HG02642 (cell line): ENCODE measurements at regions not wholly inside any gene's neighbourhood (a gene's known extent, or its start where the extent isn't known, plus 50 kb on each side); places are given as distances from the start of the nearest gene placed in this dataset.
"Not testable (repeated sequence)": the region's sequence is repeated elsewhere in the genome, so short reads cannot be mapped to it uniquely, and the experiment has no call there.

Experiments
- ATAC-seq: cut with Tn5 transposase; IDR thresholded peaks from one replicate; pipeline ENCODE4 v1.9.1; 2021; ENCODE audit warnings: mild to moderate bottlenecking; ENCODE audit not compliant: unreplicated experiment, poor library complexity

DNA sequence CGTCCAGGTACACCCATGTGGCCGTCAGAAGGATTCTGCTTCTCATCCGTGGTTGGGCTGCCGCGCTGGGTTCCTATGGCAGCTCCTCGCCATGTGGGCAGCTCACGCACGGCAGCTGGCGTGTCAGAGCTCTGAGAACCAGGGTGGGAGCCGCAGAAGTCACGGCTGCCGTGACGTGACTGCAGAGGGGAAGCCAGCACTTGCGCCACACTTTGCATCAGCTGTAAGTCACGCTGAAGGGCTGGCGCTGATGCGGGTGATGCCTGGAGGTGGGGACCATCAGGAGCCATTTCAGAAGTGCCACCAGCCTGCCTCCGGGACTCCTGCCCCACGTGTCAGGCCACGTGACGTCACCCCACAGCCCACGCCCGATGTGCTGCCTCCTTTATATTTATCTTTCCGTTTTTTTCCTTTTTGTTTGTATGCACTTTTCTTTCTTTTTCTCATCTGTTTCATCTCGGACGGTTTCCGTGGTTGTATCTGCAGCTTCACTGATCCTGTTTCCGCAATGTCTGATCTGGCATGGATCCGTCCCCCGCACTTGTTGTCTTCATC, 133.2 kb downstream of the IGLL1 start:
- no peak for ATAC-seq

DNA sequence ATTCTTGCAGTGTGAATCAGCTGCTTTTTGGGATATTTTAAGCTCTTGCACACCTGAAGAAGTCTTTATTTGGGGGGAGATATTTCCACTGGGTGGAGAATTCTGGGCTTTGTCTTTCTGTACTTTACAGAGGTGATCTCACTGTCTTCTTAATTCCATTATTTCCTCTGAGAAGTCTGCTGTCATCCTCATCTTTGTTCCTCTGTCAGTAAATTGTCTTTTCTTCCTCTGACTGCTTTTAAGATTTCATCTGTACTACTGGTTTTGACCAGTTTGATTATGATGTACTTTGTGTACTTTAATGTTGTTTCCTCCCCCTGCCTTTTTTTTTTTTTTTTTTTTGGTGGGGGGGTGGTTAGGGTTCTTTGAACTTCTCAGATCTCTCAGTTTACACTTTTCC, 133.9 kb downstream of the IGLL1 start:
- ATAC-seq: not testable (repeated sequence)

DNA sequence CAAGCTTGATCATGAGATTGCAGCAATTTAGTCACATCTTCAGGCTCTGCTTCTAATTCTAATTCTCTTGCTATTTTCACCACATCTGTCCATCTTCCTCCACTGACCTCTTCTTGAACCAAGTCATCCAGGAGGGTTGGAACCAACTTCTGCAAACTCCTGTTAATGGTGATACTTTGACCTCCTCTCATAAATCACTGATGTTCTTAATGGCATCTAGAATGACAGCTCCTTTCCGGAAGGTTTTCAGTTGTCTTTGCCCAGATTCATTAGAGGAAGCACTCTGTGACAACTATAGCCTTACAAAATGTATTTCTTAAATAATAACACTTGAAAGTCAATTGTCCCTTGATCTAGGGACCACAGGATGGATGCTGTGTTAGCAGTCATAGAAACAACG, 136.2 kb downstream of the IGLL1 start:
- not testable (repeated sequence) for ATAC-seq

DNA sequence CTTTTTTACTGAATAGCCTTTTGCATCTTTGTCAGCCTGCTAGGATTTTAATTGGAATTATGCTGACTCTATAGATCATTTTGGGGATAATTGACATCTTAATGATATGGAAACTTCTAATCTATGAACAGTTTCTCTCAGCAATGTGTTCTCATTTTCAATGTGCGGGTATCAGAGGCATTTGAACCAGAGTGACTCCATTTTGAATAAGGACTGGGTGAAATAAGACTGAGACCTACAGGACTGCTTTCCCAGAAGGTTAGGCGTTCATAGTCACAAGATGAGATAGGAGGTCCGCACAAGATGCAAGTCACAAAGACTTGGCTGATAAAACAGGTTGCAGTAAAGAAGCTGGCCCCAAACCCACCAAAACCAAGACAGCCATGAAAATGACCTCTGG, 140.5 kb downstream of the IGLL1 start:
- ATAC-seq: not testable (repeated sequence)

DNA sequence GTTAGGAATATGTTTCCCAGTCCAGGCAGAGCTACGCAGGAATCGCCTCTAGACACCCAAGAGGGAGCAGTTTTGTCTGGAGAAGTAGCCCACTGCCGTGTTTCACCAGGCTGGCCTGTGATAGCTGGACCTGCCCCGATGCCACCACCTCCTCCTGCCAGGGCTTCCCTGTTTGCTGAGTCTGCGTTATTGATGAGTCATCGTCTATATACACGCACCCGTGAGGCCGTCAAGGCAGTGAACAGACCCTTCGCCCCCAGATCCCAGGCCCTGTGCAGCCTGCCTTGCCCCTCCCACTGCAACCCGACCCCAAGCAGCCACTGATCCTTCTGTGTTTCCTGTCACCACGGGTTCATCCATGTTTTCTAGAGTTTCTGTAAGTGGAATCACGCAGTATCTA, 141.9 kb downstream of the IGLL1 start:
- ATAC-seq: no peak

DNA sequence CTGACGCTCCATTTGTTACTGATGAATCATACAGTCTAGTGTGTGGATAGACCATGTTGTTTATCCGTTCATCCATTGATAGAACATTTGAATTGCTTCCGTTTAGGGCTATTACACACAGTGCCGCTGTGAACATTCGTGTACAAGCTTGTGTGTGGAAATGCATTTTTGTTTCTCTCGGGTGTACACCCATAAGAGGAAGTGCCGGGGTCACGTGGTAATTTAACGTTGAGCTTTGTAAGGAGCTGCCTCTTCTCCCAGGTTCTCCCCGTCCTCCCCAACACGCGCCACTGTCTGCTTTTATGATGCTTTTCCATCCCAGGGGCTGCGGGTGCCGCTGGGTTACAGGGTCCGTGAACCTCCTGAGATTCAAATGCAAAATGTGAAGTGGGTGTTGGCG, 142.3 kb downstream of the IGLL1 start:
- no peak for ATAC-seq

DNA sequence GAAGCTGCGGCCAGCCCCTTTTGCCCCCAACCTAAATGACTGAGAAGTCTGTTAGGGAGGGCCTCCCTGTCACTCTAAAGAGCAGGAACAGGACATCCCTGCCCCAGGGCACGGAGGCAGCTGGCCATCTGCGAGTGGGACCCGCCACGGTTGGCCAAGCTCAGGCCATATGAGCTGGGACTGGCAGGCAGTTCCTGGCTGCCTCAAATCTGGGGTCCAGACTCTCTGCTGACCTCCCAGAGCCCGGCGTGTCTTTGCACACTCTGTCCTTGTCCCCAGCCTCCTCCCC, 143.0 kb downstream of the IGLL1 start:
- not testable (repeated sequence) for ATAC-seq

DNA sequence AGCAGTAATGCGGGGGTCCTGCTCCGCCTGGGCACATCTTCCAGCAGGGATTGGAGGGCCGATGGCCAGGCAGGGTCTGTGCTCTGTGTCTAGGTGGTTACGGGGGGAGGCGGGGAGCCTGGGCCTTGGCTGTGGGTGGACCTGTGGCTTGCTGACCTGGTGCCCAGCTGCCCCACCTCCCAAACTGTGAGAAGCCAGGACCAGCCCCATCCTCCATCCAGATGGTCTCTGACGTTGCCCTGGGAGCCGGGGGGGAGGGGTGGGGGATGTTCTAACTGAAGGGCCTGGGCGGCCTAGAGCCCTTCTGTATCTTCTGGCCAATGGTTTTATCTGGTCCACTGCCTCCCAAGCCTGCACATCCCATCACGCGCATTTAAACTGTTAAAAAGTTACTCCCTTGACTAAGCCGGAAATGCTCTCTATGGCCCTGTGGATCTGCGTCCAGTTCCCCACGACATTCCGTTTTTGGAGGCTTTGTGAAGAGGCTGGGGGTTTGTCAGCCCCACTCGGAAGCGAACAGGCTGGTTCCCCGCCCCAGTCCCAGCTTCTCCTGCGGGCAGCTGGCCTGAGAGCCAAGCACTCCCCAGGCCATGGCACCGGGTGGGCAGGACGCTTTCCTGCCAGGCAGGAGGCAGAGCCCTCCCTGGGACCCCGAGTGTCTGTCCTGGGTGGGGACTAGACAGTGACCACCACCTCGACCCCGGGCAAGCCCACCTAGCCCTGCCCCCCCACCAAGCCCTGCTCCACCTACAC, 143.6 kb downstream of the IGLL1 start:
- not testable (repeated sequence) for ATAC-seq

DNA sequence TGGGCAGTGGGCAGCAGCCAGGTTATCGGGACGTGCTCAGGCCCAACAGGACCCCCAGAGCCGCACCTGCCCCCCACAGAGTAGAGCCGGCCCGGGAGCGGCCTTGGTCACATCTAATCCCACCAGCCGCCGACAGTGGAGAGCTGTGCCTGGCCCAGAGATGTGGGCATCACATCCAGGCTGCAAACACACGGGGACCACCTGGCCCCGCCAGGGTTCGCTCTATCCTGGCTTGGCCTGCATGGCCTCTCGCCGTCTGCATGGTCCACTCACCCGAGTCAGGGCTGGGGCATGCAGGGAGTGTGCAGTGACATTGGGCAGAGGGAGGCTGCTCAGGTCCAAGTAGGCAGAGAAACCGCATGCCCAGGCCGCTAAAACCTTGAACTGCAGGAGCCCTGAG, 144.9 kb downstream of the IGLL1 start:
- not testable (repeated sequence) for ATAC-seq

DNA sequence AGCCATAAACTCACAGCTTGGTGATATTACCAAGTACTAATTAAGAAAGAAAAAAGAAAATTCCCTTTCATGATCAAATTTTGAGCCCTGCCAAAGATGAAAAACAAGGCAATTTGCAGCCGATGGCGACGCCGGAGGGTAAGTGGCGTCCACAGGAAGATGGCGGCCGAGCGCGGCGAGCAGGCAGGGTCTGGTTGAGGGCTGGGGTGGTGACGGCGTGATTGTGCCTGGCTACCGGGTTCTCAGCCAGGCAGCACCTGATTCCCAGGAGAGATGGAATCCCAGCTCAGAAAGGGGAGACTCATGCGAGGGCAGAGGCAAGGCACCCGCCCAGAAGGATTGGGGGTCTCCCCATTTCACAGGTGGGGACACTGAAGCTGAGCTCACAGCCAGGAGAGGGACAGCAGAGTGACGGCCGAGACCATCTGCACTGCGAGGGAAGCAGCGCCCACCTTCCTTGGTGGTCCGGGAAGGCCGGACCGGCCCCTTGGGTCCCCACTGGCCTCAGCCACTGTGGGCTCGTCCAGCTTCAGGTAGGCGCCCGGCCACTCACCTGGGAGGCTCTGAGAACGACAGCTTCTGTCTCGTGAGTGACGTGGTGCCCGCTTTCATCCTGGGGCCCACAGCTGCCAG, 145.8 kb downstream of the IGLL1 start:
- not testable (repeated sequence) for ATAC-seq

DNA sequence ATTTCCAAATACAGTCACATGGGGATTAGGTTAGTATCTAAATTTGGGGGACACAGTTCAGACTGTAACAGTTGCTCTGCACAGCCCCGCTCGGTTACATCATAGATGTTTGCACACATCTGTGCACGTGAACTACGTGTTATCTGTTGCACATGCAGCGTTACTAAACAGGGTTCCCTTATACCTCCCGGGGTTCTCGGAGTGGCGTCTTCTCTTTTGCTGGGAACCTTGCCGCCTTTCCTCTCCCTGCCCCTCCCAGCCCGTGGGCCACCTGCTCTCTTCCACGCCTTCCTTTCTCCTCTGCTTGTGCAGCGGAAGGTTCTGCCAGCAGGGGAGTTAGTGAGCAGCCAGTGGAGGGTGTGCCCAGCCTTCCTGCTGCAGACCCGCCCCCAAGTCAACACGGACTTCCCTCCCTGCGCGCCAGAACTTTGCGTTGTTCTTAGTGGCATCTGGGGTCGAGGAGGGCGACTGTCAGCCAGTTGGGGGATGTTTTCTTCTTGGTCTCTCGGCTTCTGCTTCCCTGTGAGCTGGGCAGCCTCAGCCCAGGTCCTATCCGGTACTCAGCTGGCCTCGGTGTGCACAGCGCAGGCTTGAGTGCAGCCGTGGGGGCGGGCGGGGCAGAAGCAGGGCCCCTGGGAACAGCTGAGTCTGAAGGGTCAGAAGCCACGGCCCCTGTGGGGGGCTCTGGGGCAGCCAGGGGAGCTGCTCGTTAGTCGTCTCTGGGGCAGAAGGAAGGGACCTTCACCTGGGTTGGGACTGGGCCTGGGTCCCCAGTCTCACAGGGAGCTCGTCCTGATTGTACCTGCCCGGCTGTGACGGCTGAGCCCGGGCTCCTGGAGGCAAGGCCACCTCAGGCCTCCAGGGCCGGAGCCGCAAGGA, 146.7 kb downstream of the IGLL1 start:
- ATAC-seq: not testable (repeated sequence)

DNA sequence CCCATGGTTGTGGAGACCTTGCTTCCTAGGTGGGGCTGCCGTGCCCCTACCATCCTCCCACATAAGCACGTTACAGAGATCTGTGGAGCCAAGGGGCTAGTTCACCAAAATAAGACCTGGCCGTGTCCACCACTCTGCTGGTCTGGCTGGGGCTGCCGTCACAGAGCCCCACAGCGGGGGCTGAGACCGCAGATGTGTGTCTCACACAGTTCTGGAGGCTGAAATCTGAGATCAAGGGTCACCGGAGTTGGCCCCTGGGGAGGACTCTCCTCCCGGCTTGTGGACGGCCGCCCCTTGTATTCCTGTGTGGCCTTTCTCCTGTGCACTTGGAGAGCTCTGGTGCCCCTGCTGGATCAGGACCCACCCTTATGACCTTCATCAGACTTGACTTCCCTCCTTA, 147.4 kb downstream of the IGLL1 start:
- not testable (repeated sequence) for ATAC-seq

DNA sequence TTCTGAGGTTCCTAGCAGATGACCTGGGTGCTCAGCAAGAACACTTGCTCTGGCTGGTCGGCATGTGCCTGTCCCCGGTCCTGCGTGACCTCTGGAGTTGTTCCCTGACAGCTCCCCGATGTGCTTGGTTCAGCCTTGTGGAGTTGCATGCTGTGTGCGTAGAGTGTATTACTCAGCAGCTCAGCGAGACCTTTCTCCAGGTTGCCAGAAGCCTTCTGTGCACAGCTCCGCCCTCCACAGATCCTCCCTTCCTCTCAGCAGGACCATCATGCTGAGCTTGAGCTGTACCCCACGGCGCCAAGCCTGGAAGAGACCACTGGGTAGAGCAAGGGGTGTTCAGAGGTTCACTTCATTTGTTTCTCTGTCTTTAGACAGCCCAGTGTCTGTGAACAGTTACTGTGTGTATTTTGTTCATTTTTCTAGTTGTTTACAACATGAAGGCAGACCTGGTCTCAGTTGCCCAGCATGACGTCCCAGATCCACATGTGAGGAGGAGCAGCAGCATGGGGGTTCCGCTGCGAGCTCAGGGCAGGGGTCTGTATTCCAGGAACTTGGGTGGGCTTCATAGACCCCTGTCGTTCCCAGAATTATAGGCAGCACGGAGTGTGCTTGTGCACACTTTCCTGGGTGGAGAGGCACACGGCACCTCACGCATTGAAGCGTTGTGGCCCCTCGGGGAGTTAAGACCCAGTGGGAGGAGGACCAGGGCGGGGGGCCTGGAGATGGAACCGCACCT, 148.6 kb downstream of the IGLL1 start:
- ATAC-seq: no peak

DNA sequence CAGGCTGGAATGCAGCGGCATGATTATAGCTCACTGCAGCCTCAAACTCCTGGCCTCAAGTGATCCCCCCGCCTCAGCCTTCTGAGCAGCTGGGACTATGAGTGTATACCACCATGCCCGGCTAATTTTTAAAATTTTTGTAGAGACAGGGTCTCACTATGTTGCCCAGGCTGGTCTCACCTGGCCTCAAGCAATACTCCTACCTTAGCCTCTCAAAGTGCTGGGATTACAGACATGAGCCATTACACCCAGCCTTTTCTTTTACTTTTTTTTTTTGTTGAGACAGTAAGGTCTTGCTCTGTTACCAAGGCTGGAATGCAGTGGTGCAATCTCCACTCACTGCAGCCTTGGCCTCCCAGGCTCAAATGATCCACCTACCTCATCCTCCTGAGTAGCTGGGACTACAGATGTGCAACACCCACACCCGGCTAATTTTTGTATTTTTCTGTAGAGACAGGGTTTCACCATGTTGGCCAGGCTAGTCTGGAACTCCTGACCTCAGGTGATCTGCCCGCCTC, 155.5 kb downstream of the IGLL1 start:
- ATAC-seq: not testable (repeated sequence)

DNA sequence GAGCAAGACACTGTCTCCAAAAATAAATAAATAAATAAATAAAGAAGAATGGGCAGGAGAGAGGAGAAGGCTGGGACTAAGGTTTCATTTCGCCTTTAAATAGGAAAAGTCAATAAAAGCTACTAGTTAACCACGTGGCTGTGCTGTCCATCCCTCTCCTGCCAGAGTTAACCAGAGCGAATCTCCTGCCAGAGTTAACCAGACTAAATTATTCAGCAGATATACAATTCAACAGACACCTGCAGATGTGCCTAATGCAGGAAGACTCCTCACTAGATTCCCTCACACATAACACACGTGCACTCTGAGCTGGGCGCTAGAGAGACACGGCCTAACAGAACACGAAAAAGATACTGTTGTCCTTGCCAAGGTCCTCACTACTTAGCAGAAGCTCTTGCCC, 156.1 kb downstream of the IGLL1 start:
- ATAC-seq: no peak

DNA sequence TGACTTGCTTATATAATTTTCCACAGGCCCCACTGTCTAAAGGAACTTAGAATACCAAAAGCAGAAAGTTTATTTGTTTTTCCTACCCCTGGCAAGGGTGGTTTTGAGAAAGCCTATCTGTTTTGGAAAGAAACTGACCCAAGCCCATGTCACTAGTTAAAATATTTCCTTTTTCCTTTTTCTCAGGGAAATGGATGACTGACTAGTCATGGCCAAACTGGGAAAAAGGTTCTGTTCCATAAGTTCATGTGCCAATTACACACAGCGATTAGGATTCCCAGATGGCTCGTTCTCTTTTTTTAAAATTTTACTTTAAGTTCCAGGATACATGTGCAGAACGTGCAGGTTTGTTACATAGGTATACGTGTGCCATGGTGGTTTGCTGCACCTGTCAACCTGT, 157.8 kb downstream of the IGLL1 start:
- ATAC-seq: not testable (repeated sequence)

DNA sequence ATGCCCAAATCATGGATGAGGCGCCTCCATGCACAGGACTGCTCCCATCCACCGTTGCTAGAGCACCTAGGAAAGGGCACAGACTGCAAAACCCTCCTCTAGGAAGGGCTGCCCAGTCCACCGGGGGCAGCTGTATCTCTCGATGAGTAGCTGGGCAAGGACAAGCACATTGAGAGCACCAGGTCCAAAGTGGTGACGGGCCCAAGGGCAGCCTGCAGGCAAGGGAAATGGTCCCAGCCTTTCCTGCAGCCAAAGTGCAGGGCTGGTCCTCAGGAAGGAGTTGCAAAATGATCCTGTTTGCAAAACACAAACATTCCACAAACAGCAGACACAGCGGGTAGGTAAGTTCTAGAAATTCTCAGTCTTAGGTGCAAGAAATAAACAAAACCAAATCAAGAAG, 158.8 kb downstream of the IGLL1 start:
- not testable (repeated sequence) for ATAC-seq

DNA sequence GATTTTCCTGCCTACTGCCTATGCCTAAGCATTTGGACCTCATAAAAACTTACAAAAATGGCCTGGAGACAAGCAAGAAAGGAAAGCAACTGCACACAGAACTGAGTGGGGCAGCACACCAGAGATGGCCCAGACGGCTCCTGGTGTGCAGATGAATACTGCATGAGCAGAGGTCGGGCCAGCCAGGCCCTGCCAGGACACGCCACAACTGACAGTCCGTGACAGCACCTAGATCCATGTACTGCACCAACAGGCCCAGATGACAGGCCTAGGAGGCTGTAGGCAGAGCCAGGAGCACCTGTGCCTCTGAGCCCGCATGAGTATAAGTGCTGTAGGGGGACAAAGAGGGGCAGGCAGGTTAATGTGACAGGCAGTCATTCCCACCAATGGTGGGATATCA, 160.2 kb downstream of the IGLL1 start:
- ATAC-seq: no peak

DNA sequence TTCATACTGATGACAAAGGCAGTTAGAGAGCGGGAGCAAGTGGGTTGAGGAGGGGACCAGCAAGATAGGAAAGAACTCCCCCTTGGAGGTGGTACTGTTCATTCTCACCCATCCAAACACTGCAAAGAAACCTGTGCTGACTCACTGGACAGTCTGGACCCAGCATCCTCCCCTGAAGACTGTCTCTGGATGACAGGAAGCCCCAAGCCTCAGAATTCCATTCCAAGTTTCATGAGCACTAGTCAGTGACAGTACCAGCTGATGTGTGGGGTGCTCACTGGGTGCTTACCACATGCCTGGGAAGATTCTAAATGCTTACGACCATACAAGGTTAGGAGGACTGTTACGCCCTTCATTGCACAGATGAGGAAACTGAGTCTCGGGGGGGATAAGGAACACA, 160.9 kb downstream of the IGLL1 start:
- no peak for ATAC-seq

DNA sequence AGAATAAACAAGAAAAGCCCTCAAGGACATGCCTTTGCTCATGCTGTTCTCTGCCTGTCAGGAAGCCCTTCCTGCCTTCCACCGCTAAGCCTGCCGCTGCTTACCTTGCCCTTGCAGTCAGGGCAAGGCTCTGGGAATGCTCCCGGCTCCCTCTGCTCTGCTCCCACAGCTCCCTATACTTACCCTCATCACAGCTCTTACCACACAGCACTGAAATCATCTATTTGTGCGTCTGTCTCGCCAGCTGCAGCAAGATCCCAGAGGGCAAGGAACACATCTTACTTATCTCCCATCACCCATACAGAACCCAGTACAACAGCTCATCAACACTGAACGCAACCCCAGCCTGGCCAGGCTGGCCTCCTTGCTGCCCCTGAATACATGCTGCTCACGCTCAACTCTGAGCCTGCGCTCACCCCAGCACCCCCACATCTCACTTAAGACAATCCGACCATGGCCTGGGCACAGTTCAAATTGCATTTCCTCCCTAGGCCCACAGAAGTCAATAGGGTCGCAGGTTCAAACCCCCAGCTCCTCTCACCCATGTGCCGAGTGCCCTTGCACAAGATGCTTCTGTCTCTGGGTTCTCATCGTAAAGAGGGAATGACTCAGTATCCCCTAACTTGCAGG, 161.8 kb downstream of the IGLL1 start:
- ATAC-seq: no peak
